ENCODE measurements at regions not wholly inside any gene's neighbourhood (a gene's known extent, or its start where the extent isn't known, plus 50 kb on each side); places are given as distances from the start of the nearest gene placed in this dataset.

GRCh38 chr5:124039410-124039809 is 527.4 kb downstream of the CSNK1G3 start:
- Histone ChIP-seq H2AK5ac (ENCODE audit: low read depth, low read length) (no peak overlapping the region), H3K9me3 (ENCODE audit: insufficient read depth in 2 of 2, low read depth in 1 of 2, low read length in 1 of 2) (peaks cover 3 to 11% of the 10 kb centered on the region in 2 experiments; a peak in 3 of 4 replicates), H3K36me3 (ENCODE audit: control insufficient read depth in 2 of 4, insufficient read depth in 4 of 4, low read length in 3 of 4) (no peaks in the 10 kb centered on the region), H3K4me2 (ENCODE audit: insufficient read depth in 1 of 2, low read depth in 2 of 2, low read length in 2 of 2) (no peak overlapping the region), H4K5ac (ENCODE audit: insufficient read length, low read depth, low read length) (no peak overlapping the region), H4K8ac (ENCODE audit: extremely low read depth, insufficient read depth, low read length) (no peak overlapping the region), H3K14ac (ENCODE audit: insufficient read length) (no peak overlapping the region), H3K27ac (ENCODE audit: low read depth, low read length) (no peak overlapping the region), H3K27me3 (replicated peaks in 1 of 4; ENCODE audit: control insufficient read depth in 3 of 4, extremely low read depth in 1 of 4, insufficient read depth in 3 of 4, low read length in 3 of 4) (no peaks in the 10 kb centered on the region), H4K20me1 (replicated peaks in 1 of 2; ENCODE audit: control insufficient read depth in 1 of 2, insufficient read depth in 2 of 2, low read length in 2 of 2) (no peaks in the 10 kb centered on the region), H3K4me3 (ENCODE audit: extremely low read depth in 1 of 4, insufficient read depth in 2 of 4, low read depth in 3 of 4, low read length in 4 of 4) (no peak overlapping the region), H2BK120ac (replicated peaks; ENCODE audit: low read depth, low read length) (no peak overlapping the region), H3K79me1 (ENCODE audit: low read depth, low read length) (no peaks in the 10 kb centered on the region), H2BK5ac (ENCODE audit: low read depth, low read length) (no peak overlapping the region), H3K56ac (replicated peaks; ENCODE audit: insufficient read length, low read depth, low read length) (no peak overlapping the region), H3K4ac (replicated peaks; ENCODE audit: insufficient read length, low read depth, low read length) (no peak overlapping the region), H3K4me1 (replicated peaks in 1 of 4; ENCODE audit: control insufficient read depth in 3 of 4, insufficient read depth in 4 of 4, low read length in 3 of 4) (no peaks in the 10 kb centered on the region), H4K91ac (replicated peaks; ENCODE audit: insufficient read length, low read length) (no peak overlapping the region), H2BK20ac (ENCODE audit: low read length) (no peak overlapping the region), H2AFZ (ENCODE audit: low read length) (no peak overlapping the region), H2BK12ac (ENCODE audit: low read depth, low read length) (no peak overlapping the region), H2BK15ac (ENCODE audit: low read length) (no peak overlapping the region), H3K18ac (ENCODE audit: extremely low read depth, low read length) (no peak overlapping the region), H3K9ac (replicated peaks in 1 of 4; ENCODE audit: extremely low read depth in 1 of 4, low read depth in 3 of 4, low read length in 3 of 4) (no peak overlapping the region), H3K23ac (ENCODE audit: insufficient read length) (no peak overlapping the region), H3K79me2 (ENCODE audit: control insufficient read depth in 1 of 2, insufficient read depth in 2 of 2, low read length in 2 of 2) (no peaks in the 10 kb centered on the region), H3K23me2 (ENCODE audit: low read depth, low read length) (no peaks in the 10 kb centered on the region)
- FAIRE-seq (no peak), DNase-seq (ENCODE audit: low read depth in 1 of 2, low spot score in 2 of 2) (no peak)
- ChIA-PET CTCF (ENCODE audit: partially characterized antibody) (no interaction called here), POLR2A (ENCODE audit: partially characterized antibody) (no interaction called here)
- no peak for TF ChIP-seq TBP (IDR thresholded peaks at IDR 0.05; ENCODE audit: low read depth, low read length)
- TF ChIP-seq RAD21 (IDR thresholded peaks at IDR 0.05 in 1 of 2, conservative IDR thresholded peaks at IDR 0.05 in 1 of 2; ENCODE audit: low read depth in 2 of 2, low read length in 2 of 2), result no peak
- no peak for TF ChIP-seq CBX8 (IDR thresholded peaks at IDR 0.05; ENCODE audit: borderline replicate concordance, low read depth, low read length)
- no peak for TF ChIP-seq EZH2 (IDR thresholded peaks at IDR 0.05; ENCODE audit: low read depth, low read length, severe bottlenecking)
- TF ChIP-seq TEAD4 (IDR thresholded peaks at IDR 0.05; ENCODE audit: low read depth, low read length), result no peak
- WGBS, 2 experiments (ENCODE audit: extremely low coverage in 1 of 2, insufficient coverage in 1 of 2, insufficient read length in 1 of 2, insufficient replicate concordance in 2 of 2, low coverage in 1 of 2, low lambda C conversion rate in 2 of 2, missing lambda C conversion rate in 1 of 2), result 93% methylated on average over 1 of the region's 1 CpG; no CpG with 5 or more reads in 1 of the 2 experiments

All from H1 (cell line).